ENCODE measurements at regions not wholly inside any gene's neighbourhood (a gene's known extent, or its start where the extent isn't known, plus 50 kb on each side); places are given as distances from the start of the nearest gene placed in this dataset.

DNA sequence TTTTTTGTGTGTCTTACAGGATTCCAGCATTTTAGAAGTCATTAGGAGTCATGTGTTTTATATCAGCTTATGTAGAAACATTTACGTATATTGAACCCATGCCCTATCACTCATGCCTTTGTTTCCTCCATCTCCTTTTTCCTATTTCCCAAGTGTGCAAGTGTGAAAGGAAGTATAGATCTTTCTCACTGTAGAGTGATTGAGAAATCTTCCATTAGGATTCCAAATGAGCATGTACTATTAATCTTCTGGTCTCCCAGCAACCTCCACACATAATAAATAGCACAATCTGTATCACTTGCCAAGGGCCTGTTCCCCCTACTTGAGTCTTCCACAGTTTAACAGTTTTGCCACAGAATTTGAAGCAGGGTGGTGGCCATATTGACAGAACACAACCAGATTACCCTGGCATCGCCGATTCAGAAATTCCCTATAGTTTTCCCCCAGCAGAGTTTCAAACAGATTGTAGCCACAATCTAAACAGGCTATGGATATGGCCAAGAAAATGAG lies 1052.8 kb downstream of the TTLL7 start:
- Histone ChIP-seq H3K27ac (ENCODE audit: insufficient read depth, low read length) (no peak overlapping the region), H2AK9ac (replicated peaks; ENCODE audit: low read depth, low read length, poor library complexity) (no peak overlapping the region), H3K56ac (ENCODE audit: extremely low read depth, insufficient read depth, low read length) (no peak overlapping the region), H3K4me2 (ENCODE audit: low read depth, low read length) (no peak overlapping the region), H2BK15ac (ENCODE audit: low read depth, low read length) (no peak overlapping the region), H2BK5ac (ENCODE audit: low read depth, low read length, poor library complexity, severe bottlenecking) (no peak overlapping the region), H2AFZ (replicated peaks; ENCODE audit: low read length, poor library complexity) (no peak overlapping the region), H2BK20ac (ENCODE audit: low read depth, low read length) (no peak overlapping the region), H3K9ac (ENCODE audit: low read depth, low read length) (no peak overlapping the region), H2AK5ac (ENCODE audit: low read depth, low read length) (no peak overlapping the region), H3K9me3 (ENCODE audit: control insufficient read depth, insufficient read depth, low read length) (no peaks in the 10 kb centered on the region), H3K79me1 (ENCODE audit: low read depth in 1 of 2, low read length in 2 of 2) (no peaks in the 10 kb centered on the region), H4K8ac (ENCODE audit: low read depth in 2 of 2, low read length in 2 of 2) (no peak overlapping the region), H2BK120ac (ENCODE audit: low read depth, low read length) (no peak overlapping the region), H4K91ac (ENCODE audit: insufficient read depth, low read depth, low read length) (no peak overlapping the region), H4K20me1 (ENCODE audit: insufficient read depth, low read length) (no peaks in the 10 kb centered on the region), H3K23ac (ENCODE audit: low read depth, low read length) (no peak overlapping the region), H3K4me3 (ENCODE audit: insufficient read depth, low read depth, low read length) (no peak overlapping the region), H3K27me3 (ENCODE audit: control insufficient read depth, insufficient read depth, low read length) (no peaks in the 10 kb centered on the region), H3K4ac (ENCODE audit: low read depth, low read length) (no peak overlapping the region), H3K4me1 (ENCODE audit: control insufficient read depth, insufficient read depth, low read length) (no peaks in the 10 kb centered on the region), H3K14ac (replicated peaks; ENCODE audit: low read depth, low read length) (no peak overlapping the region), H3K18ac (ENCODE audit: low read depth, low read length) (no peak overlapping the region), H3K9me1 (ENCODE audit: insufficient read depth, low read length) (no peaks in the 10 kb centered on the region), H4K5ac (ENCODE audit: low read depth, low read length) (no peak overlapping the region), H3K36me3 (ENCODE audit: control insufficient read depth, insufficient read depth, low read length) (no peaks in the 10 kb centered on the region)
- ATAC-seq (ENCODE audit: low read depth) = no peak
- dilution Hi-C loops (cut with HindIII; ENCODE audit: low sequenced_read_pairs, unreplicated experiment) = no loop called here
- POLR2A ChIA-PET (ENCODE audit: unreplicated experiment) = no interaction called here
- no TSS peak for BruUV-seq (replicated peaks)
- no peak for DNase-seq
- in situ Hi-C loops (cut with MboI; ENCODE audit: low sequenced_read_pairs) = no loop called here
- TF ChIP-seq POLR2A (IDR thresholded peaks at IDR 0.05; ENCODE audit: low read depth, low read length) (no peak), SMC3 (IDR thresholded peaks at IDR 0.05; ENCODE audit: low read depth, low read length) (no peak), CHD1 (IDR thresholded peaks at IDR 0.05; ENCODE audit: low read depth, low read length) (no peak), RAD21 (IDR thresholded peaks at IDR 0.05; ENCODE audit: low read length) (no peak), CEBPB (IDR thresholded peaks at IDR 0.05; ENCODE audit: low read depth, low read length) (no peak), MXI1 (IDR thresholded peaks at IDR 0.05; ENCODE audit: borderline replicate concordance, low read depth, low read length) (no peak), USF2 (IDR thresholded peaks at IDR 0.05; ENCODE audit: low read depth, low read length) (no peak), BHLHE40 (IDR thresholded peaks at IDR 0.05; ENCODE audit: low read depth, low read length) (no peak), NFE2L2 (IDR thresholded peaks at IDR 0.05; ENCODE audit: low read depth, low read length) (no peak), RFX5 (IDR thresholded peaks at IDR 0.05; ENCODE audit: low read depth, low read length) (no peak), MAFK (IDR thresholded peaks at IDR 0.05; ENCODE audit: low read depth, low read length) (no peak), MAZ (IDR thresholded peaks at IDR 0.05; ENCODE audit: borderline replicate concordance, low read depth, low read length) (no peak), RCOR1 (IDR thresholded peaks at IDR 0.05; ENCODE audit: insufficient replicate concordance, low read length) (no peak), FOS (IDR thresholded peaks at IDR 0.05; ENCODE audit: low read depth, low read length) (no peak), CTCF (conservative IDR thresholded peaks at IDR 0.05; ENCODE audit: low read depth, low read length) (no peak), ELK1 (IDR thresholded peaks at IDR 0.05; ENCODE audit: borderline replicate concordance, low read depth, low read length) (no peak)
- CTCF ChIA-PET = no interaction called here
- WGBS, 2 experiments (ENCODE audit: extremely low coverage in 2 of 2, insufficient read length in 1 of 2) = no CpG with 5 or more reads among the region's 3 CpGs
- intact Hi-C loops (cut with micrococcal nuclease) = no loop called here
